OCI-LY7 (cell line): ENCODE measurements at regions not wholly inside any gene's neighbourhood (a gene's known extent, or its start where the extent isn't known, plus 50 kb on each side); places are given as distances from the start of the nearest gene placed in this dataset.

Source experiments
- BruUV-seq: library from RNA; stranded (reverse); fragments of 400-500 nt; replicated peaks from 2 replicates; lab custom pipeline; 2021; lab: Mats Ljungman, UMichigan
- CTCF ChIA-PET: fragments of 300-600 bp; sonication (Branson Sonifier 250); formaldehyde crosslinking; loops from one replicate; lab custom pipeline; 2022; ENCODE audit warnings: antibody characterized with exemption; ENCODE audit not compliant: unreplicated experiment; lab: Charles Lee
- POLR2A ChIA-PET: fragments of 300-600 bp; sonication (Branson Sonifier 250); formaldehyde crosslinking; loops from one replicate; lab custom pipeline; 2022; ENCODE audit warnings: antibody characterized with exemption; lab: Charles Lee
- DNase-seq: peaks from one replicate; pipeline ENCODE4 v3.0.0-alpha.2; 2015; ENCODE audit warnings: low spot score
- H2AFZ ChIP-seq: fragments of 200-600 bp; sonication (generic), shearing (Covaris generic); 2 replicates; pipeline ENCODE4 v1.6.1; 2014; ENCODE audit warnings: mild to moderate bottlenecking, antibody characterized with exemption, low read length, moderate library complexity
- H3K27ac ChIP-seq: fragments of 200-600 bp; sonication (generic); 2 replicates; pipeline ENCODE4 v1.5.1; 2014; ENCODE audit warnings: mixed run types, low read depth, mild to moderate bottlenecking, moderate library complexity, low read length, inconsistent platforms; ENCODE audit not compliant: poor library complexity, severe bottlenecking
- H3K36me3 ChIP-seq: fragments of 200-600 bp; sonication (generic); 2 replicates; pipeline ENCODE4 v1.6.1; 2014; ENCODE audit warnings: mild to moderate bottlenecking, antibody characterized with exemption, low read length, moderate library complexity, mixed read lengths; ENCODE audit not compliant: insufficient read depth
- H3K4me1 ChIP-seq: fragments of 200-600 bp; sonication (generic); 2 replicates; pipeline ENCODE4 v1.5.1; 2014; ENCODE audit warnings: mild to moderate bottlenecking, low read length; ENCODE audit not compliant: insufficient read depth, poor library complexity, severe bottlenecking
- H3K4me2 ChIP-seq: fragments of 200-600 bp; sonication (generic); 2 replicates; pipeline ENCODE4 v1.6.1; 2014; ENCODE audit warnings: mild to moderate bottlenecking, low read length
- H3K4me3 ChIP-seq: fragments of 200-600 bp; sonication (generic); 2 replicates; pipeline ENCODE4 v1.5.1; 2014; ENCODE audit warnings: mild to moderate bottlenecking, low read depth, low read length; ENCODE audit not compliant: poor library complexity, severe bottlenecking
- H3K79me2 ChIP-seq: fragments of 200-600 bp; sonication (generic); 2 replicates; pipeline ENCODE4 v1.6.1; 2016; ENCODE audit warnings: low read depth, mild to moderate bottlenecking, low read length, moderate library complexity, mixed read lengths; ENCODE audit not compliant: insufficient read depth
- H3K9me2 ChIP-seq: fragments of 200-600 bp; sonication (generic); 2 replicates; pipeline ENCODE4 v1.6.1; 2016; ENCODE audit warnings: mild to moderate bottlenecking, low read length, mixed read lengths; ENCODE audit not compliant: insufficient read depth
- H3K9me3 ChIP-seq: fragments of 200-600 bp; sonication (generic); 2 replicates; pipeline ENCODE4 v1.6.1; 2014; ENCODE audit warnings: mild to moderate bottlenecking, mixed run types, low read length, mixed read lengths
- H4K20me1 ChIP-seq: fragments of 200-600 bp; sonication (generic); 2 replicates; pipeline ENCODE4 v1.6.1; 2014; ENCODE audit warnings: mild to moderate bottlenecking, antibody characterized with exemption, low read length, moderate library complexity, mixed read lengths; ENCODE audit not compliant: insufficient read depth
- EZH2phosphoT487 ChIP-seq: fragments of 200-600 bp; sonication (generic); IDR thresholded peaks from 2 replicates; pipeline ENCODE4 v1.6.1; 2018; ENCODE audit warnings: low read depth, borderline replicate concordance, mild to moderate bottlenecking, mixed run types, antibody characterized with exemption, low read length, moderate library complexity, mixed read lengths
- intact Hi-C: fragments of 100-400 bp; cut with micrococcal nuclease; formaldehyde crosslinking; loops from one replicate; pipeline ENCODE4 v1.10.0; 2022; ENCODE audit not compliant: unreplicated experiment
- TF ChIP-seq, protein P1 (sequence below): fragments of 200-600 bp; sonication (generic); conservative IDR thresholded peaks from 2 replicates; pipeline ENCODE4 v1.5.1; 2014; ENCODE audit warnings: mild to moderate bottlenecking, antibody characterized with exemption, low read length, moderate library complexity, mixed read lengths

DNA sequence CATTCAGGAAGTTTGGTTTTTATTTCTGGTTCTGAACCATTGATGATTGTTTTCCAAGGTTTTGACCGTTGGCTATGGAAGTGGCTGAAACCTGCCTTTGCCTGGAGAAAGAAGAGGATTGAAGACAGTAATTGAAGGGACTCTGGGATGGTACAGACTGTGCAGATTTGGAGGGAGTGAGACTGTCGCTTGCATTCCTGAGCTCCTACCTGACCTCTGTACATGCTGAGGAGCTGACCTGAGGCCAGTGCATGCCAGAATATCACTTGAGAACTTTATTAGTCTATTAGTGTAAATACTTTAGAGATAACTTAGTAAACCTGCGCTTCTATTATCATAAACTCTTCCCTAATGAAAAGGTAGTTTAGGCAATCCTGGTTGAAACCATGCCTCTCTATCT, 276.4 kb downstream of the IRS2 start:
- Histone ChIP-seq H3K9me3 (no peaks in the 10 kb centered on the region), H3K4me2 (no peak overlapping the region), H3K9me2 (no peaks in the 10 kb centered on the region), H4K20me1 (no peaks in the 10 kb centered on the region), H3K36me3 (no peaks in the 10 kb centered on the region), H3K4me1 (no peaks in the 10 kb centered on the region), H3K4me3 (no peak overlapping the region), H3K27ac (no peak overlapping the region), H3K79me2 (no peaks in the 10 kb centered on the region), H2AFZ (no peak overlapping the region)
- no TSS peak for BruUV-seq
- CTCF ChIA-PET, result no interaction called here
- no peak for DNase-seq
- POLR2A ChIA-PET, result no interaction called here
- intact Hi-C loops, result no loop called here
- no peak for TF ChIP-seq EZH2phosphoT487
- TF ChIP-seq, protein P1, sequence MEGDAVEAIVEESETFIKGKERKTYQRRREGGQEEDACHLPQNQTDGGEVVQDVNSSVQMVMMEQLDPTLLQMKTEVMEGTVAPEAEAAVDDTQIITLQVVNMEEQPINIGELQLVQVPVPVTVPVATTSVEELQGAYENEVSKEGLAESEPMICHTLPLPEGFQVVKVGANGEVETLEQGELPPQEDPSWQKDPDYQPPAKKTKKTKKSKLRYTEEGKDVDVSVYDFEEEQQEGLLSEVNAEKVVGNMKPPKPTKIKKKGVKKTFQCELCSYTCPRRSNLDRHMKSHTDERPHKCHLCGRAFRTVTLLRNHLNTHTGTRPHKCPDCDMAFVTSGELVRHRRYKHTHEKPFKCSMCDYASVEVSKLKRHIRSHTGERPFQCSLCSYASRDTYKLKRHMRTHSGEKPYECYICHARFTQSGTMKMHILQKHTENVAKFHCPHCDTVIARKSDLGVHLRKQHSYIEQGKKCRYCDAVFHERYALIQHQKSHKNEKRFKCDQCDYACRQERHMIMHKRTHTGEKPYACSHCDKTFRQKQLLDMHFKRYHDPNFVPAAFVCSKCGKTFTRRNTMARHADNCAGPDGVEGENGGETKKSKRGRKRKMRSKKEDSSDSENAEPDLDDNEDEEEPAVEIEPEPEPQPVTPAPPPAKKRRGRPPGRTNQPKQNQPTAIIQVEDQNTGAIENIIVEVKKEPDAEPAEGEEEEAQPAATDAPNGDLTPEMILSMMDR, result no peak

DNA sequence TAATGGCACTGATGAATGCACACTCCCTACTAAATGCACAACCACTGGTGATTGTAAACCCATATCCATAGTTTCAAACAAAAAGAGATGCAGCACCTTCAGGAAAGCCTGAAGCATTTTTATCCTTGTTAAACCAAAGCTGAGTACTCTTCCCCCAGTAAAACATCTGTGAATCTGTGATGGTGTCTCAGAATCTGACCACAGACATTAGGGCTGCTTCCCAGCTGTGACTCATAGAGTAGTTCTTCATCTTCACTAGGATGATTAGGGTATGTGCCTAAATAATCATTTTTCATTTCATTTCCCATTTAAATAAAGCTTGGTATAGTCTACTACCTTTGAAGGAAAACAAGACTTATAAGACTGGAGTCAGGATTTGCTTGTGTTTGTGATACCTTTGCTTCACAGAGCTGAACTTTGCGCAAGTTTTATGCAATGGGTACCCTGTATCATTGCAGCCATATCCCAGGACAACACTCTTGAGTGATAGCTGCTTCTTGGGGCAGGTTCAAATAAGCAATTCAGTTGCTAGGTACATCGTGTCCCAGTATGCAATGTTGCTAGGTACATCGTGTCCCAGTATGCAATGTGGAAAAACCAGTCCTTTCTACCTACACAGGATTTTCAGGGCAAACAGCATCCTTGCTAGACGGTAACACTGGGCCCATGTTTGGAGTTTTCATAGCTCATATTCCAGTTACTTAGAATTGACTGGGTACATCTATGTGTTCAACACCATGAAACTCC, 277.1 kb downstream of the IRS2 start:
- H3K4me2 ChIP-seq, result no peak overlapping the region
- BruUV-seq, result no TSS peak
- no peak overlapping the region for H3K4me3 ChIP-seq
- intact Hi-C loops, result no loop called here
- POLR2A ChIA-PET, result interaction anchor here (0.6 kb wide), 1 partner anchor 364 kb away, joined by 3 read pairs; no protein-coding TSS in a partner anchor
- no peaks in the 10 kb centered on the region for H3K9me2 ChIP-seq
- no peaks in the 10 kb centered on the region for H3K79me2 ChIP-seq
- H4K20me1 ChIP-seq, result no peaks in the 10 kb centered on the region
- TF ChIP-seq, protein P1, result no peak
- no peak for TF ChIP-seq EZH2phosphoT487
- no peak overlapping the region for H2AFZ ChIP-seq
- no peak overlapping the region for H3K27ac ChIP-seq
- CTCF ChIA-PET, result no interaction called here
- H3K36me3 ChIP-seq, result no peaks in the 10 kb centered on the region
- DNase-seq, result no peak
- H3K4me1 ChIP-seq, result no peaks in the 10 kb centered on the region
- no peaks in the 10 kb centered on the region for H3K9me3 ChIP-seq

DNA sequence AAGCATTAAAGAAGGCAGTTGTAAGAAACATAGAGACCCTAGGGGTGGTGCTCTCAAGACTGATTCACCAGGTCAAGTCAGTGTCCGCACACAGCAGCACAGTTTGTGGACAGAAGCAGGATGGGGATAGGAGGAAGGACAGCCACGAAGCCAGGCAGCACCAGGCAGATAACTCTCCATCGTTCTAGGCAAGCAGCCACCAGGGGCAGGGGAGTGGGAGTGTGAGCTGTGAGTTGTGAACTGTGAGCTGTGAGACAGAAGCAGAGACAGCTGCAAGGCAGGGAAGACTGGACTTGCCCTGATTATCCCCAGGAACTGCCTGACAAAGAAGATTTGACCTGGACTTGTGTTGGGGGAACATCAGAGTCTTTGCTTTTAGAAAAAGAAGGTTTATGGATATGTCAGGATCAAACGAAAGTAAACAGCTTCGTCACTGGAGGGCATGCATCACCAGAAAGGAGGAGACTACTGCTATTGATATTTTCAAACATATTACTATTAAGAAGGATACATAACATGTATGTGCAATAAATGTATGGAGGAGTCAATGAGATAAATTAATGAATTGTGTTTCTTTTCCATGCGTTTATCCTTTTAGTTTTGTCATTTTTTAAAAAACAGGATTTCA, 286.1 kb downstream of the IRS2 start:
- Histone ChIP-seq H3K9me2 (no peaks in the 10 kb centered on the region), H3K27ac (no peak overlapping the region), H3K4me1 (no peaks in the 10 kb centered on the region), H3K4me3 (no peak overlapping the region), H3K79me2 (no peaks in the 10 kb centered on the region), H3K9me3 (no peaks in the 10 kb centered on the region), H2AFZ (no peak overlapping the region), H3K36me3 (no peaks in the 10 kb centered on the region), H3K4me2 (no peak overlapping the region), H4K20me1 (no peaks in the 10 kb centered on the region)
- ChIA-PET CTCF (no interaction called here), POLR2A (no interaction called here)
- TF ChIP-seq, protein P1, result no peak
- no peak for TF ChIP-seq EZH2phosphoT487
- no TSS peak for BruUV-seq
- DNase-seq, result no peak
- intact Hi-C loops, result no loop called here
